Stimulated activated CD4-positive, alpha-beta T cell treated with anti-CD3 and anti-CD28 coated beads, TNF-alpha, amount 100 ng/mL, for 24 hours (primary cell): ENCODE measurements at regions not wholly inside any gene's neighbourhood (a gene's known extent, or its start where the extent isn't known, plus 50 kb on each side); places are given as distances from the start of the nearest gene placed in this dataset.
"Not testable (repeated sequence)": the region's sequence is repeated elsewhere in the genome, so short reads cannot be mapped to it uniquely, and the experiment has no call there.

Experiments
- DNase-seq, 3 experiments: peaks; one replicate each; pipeline ENCODE4 v3.0.0-alpha.2; 2020; ENCODE audit warnings: low read depth in 3 of 3

DNA sequence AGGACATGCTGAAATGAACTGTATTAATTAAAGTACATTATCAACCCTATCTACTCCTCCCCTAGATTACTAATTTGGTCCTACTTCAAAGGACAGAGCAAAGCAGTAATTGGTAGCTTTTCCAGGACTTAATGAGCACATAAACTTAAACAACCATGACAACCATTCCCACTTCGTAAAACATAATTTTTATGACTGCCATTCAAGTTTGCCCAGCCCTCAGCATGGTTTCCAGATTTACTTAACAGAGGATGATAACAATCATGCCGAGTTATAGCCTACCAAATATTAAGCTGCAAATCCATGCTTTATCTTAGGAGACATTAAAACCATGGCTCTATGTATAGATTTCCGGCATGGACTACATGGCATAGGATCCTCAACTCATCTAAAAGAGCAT is 401.1 kb upstream of the CHAC2 start:
- DNase-seq, result no peak

DNA sequence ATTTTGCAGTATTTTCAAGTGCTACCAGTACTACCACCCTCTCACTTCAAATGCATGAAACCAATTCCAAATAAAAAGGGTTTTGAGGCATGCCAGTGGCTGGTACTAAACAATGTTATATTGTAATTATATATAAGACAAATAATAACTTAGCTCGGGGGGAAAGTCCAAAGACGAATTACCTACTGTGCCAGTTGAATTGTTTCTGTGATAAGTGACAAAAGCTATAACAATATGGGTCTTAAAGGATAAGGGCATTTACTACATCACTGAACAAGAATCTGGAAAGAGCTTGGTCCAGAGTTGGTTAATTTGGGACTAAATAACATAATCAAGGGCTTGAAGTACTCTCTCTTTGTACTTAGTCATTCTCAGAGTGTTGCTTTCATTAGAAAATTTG is 404.7 kb upstream of the CHAC2 start:
- no peak for DNase-seq

DNA sequence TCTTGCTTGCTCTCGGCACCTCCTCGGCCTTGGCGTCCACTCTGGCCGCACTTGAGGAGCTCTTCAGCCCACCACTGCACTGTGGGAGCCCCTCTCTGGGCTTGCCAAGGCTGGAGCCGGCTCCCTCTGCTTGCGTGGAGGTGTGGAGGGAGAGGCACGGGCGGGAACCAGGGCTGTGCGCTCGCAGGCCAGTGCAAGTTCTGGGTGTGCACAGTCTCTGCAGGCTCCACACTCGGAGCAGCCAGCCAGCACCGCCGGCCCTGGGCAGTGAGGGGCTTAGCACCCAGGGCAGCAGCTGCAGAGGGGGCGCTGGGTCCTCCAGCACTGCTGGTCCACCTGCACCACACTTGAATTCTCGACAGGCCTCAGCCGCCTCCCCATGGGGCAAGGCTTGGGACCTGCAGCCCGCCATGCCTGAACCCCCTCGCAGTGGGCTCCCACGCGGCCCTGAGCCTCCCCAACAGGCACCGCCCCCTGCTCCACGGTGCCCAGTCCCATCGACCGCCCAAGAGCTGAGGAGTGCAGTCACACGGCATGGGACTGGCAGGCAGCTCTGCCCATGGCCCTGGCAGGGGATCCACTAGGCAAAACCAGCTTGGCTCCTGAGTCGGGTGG is 411.2 kb upstream of the CHAC2 start:
- no peak for DNase-seq

DNA sequence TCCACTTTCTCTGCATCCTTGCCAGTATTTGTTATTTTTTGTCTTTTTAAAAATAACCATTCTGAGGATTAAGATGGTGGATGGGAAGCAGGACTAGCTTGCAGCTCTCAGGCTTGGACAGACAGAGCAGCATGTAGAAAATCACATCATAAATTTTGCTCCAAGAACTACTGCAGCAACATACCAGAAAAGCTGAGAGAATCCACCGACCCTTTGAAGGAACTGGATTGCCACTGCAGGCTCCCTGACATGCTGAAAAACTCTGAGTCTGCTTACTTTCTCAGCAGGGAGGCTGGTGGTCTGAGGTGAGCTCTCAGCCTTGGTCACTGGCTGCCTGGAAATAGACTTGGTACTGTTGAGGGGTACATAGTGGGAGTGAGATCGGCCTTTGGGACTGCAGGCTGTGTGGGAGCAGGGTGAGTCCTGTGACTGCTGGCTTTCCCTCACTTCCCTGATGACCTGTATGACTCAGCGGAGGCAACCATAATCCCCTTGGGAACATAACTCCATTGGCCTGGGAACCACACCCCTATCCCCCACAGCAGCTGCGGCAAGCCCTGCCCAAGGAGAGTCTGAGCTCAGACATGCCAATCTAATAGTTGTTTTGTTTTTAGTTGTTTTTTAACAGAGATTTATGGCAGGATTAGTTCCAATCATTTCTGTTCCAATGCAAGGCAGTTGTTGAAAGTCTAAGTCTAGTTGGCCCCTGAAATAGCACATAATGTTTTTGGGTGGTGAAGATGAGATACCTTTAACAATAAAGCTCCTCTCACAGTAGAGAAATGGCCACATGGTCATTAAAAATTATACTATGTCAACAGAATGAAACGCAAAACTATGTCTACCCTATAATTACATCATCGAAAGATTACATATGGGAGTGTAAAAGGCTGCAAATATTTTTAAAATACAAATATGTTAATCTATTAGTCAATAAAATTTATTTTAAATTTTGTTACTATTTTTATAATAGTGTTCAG is 414.2 kb upstream of the CHAC2 start:
- DNase-seq, result no peak

DNA sequence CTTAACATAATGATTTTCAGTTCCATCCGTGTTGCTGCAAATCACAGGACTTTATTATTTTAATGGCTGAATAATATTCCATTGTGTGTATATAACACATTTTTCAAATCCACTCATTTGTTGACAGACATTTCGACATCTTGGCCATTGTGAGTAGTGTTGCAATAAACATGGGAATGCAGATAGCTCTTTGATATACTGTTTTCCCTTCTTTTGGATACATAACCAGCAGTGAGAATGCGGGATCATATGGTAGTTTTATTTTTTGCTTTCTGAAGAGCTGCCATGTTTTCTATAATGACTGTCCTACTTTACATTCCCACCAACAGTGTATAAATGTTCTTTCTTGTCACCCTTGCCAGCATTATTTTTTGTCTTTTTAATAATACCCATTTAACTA is 420.3 kb upstream of the CHAC2 start:
- DNase-seq, result no peak

DNA sequence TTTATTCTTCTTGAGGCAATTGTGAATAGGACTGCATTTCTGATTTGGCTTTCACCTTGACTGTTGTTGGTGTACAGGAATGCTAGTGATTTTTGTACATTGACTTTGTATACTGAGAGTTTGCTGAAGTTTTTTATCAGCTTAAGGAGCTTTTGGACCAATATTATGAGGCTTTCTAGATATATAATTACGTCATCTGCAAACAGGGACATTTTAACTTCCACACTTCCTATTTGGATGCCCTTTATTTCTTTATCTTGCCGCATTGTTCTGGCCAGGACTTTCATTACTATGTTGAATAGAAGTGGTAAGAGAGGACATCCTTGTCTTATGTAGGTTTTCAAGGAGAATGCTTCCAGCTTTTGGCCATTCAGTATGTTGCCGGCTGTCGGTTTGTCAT is 425.4 kb upstream of the CHAC2 start:
- DNase-seq, result no peak

GRCh38 chr2:53334610-53335009 is 433.0 kb upstream of the CHAC2 start:
- DNase-seq, result no peak

DNA sequence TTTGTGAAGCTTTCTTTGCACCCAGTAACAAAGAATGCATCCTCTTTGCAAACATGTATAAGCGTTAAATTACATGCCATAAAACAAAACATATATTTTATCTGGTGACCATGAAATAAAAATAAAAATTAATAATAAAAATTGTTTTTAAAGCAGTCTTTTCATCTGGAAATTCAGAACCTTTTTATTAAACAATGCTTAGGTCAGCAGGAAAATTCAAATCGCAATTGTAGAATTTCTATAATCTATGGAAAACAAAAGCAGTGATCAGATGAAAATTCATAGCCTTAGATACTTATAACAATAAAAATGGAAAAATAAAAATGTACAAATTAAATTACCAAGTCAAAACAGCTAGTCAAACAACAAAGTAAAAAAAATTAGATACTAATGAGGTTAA is 435.9 kb upstream of the CHAC2 start:
- DNase-seq, result no peak

GRCh38 chr2:53317861-53318260 is 449.7 kb upstream of the CHAC2 start:
- DNase-seq, result no peak

- DNase-seq, result no peak
These were observed 452.5 kb upstream of the CHAC2 start for GRCh38 chr2:53315149-53315548.

DNA sequence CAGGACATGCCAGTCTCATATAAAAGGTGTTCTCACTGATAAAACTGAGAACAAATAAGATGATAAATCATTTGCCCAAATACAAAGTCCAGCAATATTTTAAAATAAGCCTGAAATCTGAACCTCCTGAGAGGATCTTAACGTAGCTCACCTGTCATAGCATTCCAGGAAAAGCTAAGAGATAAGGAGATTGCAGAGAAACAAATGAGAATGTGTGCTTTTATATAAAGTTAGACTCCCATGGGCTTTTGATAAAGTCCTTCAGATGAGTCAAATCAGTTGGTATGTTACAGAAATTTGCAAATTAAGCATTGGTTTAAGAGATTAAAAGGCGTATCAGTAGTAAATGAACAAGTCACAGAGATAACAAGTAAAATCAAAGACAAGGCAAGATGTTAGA is 452.9 kb upstream of the CHAC2 start:
- DNase-seq, result no peak

DNA sequence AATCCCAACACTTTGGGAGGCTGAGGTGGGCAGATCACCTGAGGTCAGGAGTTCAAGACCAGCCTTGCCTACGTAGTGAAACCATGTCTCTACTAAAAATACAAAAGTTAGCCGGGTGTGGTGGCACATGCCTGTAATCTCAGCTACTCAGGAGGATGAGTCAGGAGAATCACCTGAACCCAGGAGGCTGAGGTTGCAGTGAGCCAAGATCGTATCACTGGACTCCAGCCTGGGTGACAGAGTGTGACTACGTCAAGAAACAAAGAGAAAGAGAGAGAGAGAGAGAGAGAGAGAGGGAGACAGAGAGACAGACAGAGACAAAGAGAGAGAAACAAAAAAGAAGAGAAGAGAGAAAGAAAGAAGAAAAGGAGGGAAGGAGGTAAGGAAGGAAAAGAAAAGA is 454.0 kb upstream of the CHAC2 start:
- DNase-seq, result not testable (repeated sequence)

DNA sequence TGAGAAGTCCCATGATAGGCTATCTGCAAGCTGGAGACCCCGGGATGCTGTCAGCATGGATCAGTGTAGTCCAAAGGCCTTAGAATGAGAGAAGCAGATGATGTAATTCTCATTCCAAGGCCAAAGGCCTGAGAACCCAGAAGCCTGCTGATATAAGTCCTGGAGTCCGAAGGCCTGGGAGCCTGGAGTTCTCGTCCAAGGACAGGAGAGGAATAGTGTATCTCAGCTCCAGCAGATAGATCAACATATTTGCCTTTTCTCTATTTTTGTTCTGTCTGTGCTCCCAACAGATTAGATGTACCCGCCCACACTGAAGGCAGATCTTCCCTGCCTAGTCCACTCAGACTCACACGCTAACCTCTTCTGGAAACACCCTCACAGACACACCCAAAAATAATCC is 454.9 kb upstream of the CHAC2 start:
- no peak for DNase-seq

GRCh38 chr2:53312181-53312580 is 455.4 kb upstream of the CHAC2 start:
- DNase-seq, result no peak

GRCh38 chr2:53303012-53303578 is 464.5 kb upstream of the CHAC2 start:
- DNase-seq, result no peak

DNA sequence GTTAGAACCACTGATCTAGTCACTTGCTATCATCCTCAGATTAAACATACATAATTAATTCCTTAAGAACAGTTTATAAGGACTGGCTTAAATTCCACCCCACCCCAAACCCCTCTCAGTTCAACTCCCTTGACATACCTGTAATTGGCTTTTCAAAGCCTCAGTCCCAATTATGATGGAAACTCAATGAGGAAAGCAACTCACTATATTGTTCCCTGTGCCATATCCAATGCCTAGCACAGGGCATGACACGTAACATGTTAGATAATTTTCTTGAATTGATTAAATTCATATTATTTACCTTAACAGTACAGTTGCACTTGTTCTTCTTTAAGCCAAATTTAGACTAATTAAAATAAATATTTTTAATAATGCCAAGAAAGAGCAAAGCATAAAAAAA is 465.1 kb upstream of the CHAC2 start:
- DNase-seq, result no peak

DNA sequence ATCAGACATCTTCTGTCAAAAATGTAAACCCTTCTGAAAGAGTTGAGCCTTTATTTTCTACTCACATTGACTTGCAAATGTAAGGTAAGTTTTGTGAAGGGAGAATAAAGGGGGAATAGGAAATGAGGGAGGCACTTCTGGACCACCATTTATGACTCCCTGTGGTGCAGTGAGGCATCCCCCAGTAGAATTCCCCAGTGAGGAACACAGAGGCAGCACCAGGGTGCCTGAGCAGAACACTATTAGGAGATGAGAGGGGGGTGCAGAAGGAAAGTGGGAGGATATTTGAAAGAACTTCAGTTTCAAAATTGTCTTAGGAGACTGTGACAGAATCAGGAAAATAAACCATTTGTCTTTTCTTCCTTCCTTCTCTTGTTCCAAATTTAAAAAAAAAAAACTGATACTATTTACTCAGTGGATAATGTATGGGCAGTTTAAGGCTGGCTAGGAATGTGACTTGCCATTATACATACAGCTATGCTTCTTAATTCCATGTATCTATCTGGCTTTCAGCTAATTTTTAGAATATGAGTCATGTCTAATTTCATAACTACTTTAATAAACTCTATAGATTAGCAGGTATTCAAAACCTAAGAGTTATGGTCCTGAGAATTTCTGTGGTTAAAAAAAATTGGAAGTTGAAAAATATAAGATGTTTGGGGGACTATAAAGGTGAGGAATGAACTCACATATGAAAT is 478.1 kb upstream of the CHAC2 start:
- DNase-seq, result no peak

DNA sequence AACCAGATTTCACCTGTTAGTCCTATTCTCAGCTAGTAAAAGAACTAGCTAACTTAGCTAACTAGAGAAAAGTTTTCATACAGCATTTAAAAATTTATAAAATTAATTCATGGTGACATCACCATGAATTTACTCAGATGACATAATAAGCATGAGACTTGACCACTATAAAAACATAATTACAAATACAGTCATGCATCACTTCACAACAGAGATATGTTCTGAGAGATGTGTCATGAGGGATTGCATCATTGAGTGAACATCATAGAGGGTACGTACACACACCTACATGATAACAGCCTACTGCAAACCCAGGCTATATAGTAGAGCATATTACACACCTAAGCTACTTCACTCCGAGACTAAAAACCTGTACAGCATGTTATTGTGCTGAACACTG is 481.3 kb upstream of the CHAC2 start:
- no peak for DNase-seq

- no peak for DNase-seq
These were observed 491.9 kb upstream of the CHAC2 start for GRCh38 chr2:53275743-53276142.

DNA sequence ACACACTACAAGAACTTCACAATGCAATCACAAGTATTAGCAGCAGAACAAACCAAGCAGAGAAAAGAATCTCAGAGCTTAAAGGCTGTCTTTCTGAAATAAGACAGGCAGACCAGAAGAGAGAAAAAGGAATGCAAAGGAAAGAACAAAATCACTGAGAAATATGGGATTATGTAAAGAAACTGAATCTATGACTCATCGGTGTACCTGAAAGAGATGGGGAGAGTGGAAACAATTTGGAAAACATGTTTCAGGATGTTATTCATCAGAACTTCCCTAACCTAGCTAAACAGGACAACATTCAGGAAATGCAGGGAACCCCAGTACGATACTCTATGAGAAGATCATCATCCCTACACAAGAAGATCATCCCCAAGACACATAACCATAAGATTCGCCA is 499.0 kb upstream of the CHAC2 start:
- no peak for DNase-seq

- no peak for DNase-seq
These were observed 499.5 kb upstream of the CHAC2 start for GRCh38 chr2:53268086-53268485.

GRCh38 chr2:53265544-53266299 is 501.9 kb upstream of the CHAC2 start:
- DNase-seq, result no peak
